Parathyroid adenoma (tissue), 2 donors: ENCODE measurements at regions not wholly inside any gene's neighbourhood (a gene's known extent, or its start where the extent isn't known, plus 50 kb on each side); places are given as distances from the start of the nearest gene placed in this dataset.

ENCODE experiments used
- H2AFZ ChIP-seq: fragments of 300-600 bp; sonication (generic); one replicate; pipeline ENCODE4 v1.7.0; 2017; ENCODE audit warnings: antibody characterized with exemption, mild to moderate bottlenecking
- H3K27ac ChIP-seq: fragments of 300-600 bp; sonication (generic); one replicate; pipeline ENCODE4 v1.7.0; 2017
- H3K27me3 ChIP-seq: fragments of 300-600 bp; sonication (generic); one replicate; pipeline ENCODE4 v1.7.0; 2017; ENCODE audit warnings: low read length; ENCODE audit not compliant: control insufficient read depth, insufficient read depth
- H3K36me3 ChIP-seq: fragments of 300-600 bp; sonication (generic); one replicate; pipeline ENCODE4 v1.7.0; 2017; ENCODE audit warnings: low read length; ENCODE audit not compliant: control insufficient read depth, insufficient read depth
- H3K4me1 ChIP-seq: fragments of 300-600 bp; sonication (generic); one replicate; pipeline ENCODE4 v1.7.0; 2017; ENCODE audit warnings: control low read depth
- H3K4me2 ChIP-seq: fragments of 300-600 bp; sonication (generic); one replicate; pipeline ENCODE4 v1.7.0; 2017; ENCODE audit warnings: low read length
- H3K4me3 ChIP-seq: fragments of 300-600 bp; sonication (generic); one replicate; pipeline ENCODE4 v1.7.0; 2017; ENCODE audit warnings: low read depth, low read length
- H3K79me2 ChIP-seq: fragments of 300-600 bp; sonication (generic); one replicate; pipeline ENCODE4 v1.7.0; 2017; ENCODE audit warnings: control low read depth
- H3K9ac ChIP-seq: fragments of 300-600 bp; sonication (generic); one replicate; pipeline ENCODE4 v1.7.0; 2017; ENCODE audit warnings: mild to moderate bottlenecking
- H3K9me3 ChIP-seq: fragments of 300-600 bp; sonication (generic); one replicate; pipeline ENCODE4 v1.7.0; 2017; ENCODE audit warnings: low read length; ENCODE audit not compliant: control insufficient read depth
- TF ChIP-seq, protein P1 (sequence below): fragments of 300-600 bp; sonication (generic); IDR thresholded peaks from one replicate; pipeline ENCODE4 v1.7.0; 2017; ENCODE audit warnings: antibody characterized with exemption, mild to moderate bottlenecking
- donor health status: primary hyperparathyroidism.

DNA sequence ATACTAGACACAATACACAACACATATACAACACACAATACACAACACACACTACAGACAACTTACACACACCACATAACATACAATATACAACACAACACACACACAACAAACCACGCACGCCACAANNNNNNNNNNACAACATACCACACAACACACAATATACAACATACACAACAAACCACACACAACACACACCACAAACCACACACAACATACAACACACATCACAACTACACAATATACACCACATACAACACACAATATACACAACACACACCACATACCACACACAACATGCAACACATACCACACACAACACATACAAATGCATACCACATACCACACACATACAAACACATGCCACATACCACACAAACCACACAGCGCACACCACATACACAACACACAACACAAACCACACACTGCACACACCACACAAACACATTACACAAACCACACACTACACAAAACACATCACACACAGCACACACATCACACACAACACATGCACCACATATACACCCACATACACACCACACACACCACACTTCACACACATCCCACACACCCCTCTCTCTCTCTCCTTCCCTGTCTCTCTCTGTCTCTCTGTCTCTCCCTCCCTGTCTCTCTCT, 108.3 kb downstream of the ETS2 start:
- no peaks in the 10 kb centered on the region for H3K36me3 ChIP-seq
- no peak overlapping the region for H3K4me3 ChIP-seq
- peak overlapping the region; percentile 99 for H3K27ac ChIP-seq
- peaks cover 68% of the 10 kb centered on the region for H3K4me1 ChIP-seq
- H3K4me2 ChIP-seq, result peak overlapping the region; percentile 81
- no peak overlapping the region for H3K9ac ChIP-seq
- peak overlapping the region; percentile 53 for H2AFZ ChIP-seq
- H3K79me2 ChIP-seq, result no peaks in the 10 kb centered on the region
- no peaks in the 10 kb centered on the region for H3K27me3 ChIP-seq
- no peaks in the 10 kb centered on the region for H3K9me3 ChIP-seq
- TF ChIP-seq, protein P1, sequence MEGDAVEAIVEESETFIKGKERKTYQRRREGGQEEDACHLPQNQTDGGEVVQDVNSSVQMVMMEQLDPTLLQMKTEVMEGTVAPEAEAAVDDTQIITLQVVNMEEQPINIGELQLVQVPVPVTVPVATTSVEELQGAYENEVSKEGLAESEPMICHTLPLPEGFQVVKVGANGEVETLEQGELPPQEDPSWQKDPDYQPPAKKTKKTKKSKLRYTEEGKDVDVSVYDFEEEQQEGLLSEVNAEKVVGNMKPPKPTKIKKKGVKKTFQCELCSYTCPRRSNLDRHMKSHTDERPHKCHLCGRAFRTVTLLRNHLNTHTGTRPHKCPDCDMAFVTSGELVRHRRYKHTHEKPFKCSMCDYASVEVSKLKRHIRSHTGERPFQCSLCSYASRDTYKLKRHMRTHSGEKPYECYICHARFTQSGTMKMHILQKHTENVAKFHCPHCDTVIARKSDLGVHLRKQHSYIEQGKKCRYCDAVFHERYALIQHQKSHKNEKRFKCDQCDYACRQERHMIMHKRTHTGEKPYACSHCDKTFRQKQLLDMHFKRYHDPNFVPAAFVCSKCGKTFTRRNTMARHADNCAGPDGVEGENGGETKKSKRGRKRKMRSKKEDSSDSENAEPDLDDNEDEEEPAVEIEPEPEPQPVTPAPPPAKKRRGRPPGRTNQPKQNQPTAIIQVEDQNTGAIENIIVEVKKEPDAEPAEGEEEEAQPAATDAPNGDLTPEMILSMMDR, result no peak

DNA sequence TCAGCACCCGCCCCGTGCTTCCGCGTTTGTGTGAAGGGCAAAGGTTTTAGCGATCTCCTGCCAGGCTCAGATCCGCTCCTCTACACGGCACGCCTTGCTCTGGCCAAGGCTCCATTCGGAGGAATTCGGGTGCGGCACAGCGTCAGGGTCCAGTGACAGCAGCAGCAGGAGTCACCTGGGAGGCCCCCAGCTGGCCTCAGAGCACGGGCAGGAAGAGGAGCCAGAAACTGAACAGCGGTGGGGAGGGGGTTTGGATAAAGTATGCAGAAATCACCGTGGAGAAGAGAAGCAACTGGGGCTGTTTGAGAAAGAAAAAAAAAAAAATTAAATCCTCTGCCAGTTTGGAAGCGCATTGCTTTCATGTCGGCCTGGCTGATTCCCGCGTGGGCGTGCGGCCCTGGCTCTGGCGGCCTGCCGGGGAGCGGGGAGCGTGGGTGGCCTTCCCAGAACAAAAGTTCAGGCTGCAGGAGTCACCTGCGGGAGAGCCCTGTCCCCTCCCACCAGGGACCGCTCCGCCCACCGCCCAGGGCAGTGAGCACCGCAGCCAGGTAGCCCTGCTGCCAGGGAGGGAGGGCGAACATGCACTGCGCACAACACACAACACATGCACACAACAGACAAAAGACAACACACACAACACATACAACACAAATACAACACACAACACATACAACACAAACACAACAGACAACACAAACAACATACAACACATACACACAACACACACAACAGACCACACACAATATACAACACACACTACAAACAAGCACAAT, 107.6 kb downstream of the ETS2 start:
- H3K9ac ChIP-seq, result no peak overlapping the region
- TF ChIP-seq, protein P1, result no peak
- H3K4me2 ChIP-seq, result peak overlapping the region; percentile 81
- H3K36me3 ChIP-seq, result no peaks in the 10 kb centered on the region
- H2AFZ ChIP-seq, result peak overlapping the region; percentile 73
- H3K27me3 ChIP-seq, result no peaks in the 10 kb centered on the region
- no peaks in the 10 kb centered on the region for H3K9me3 ChIP-seq
- no peaks in the 10 kb centered on the region for H3K79me2 ChIP-seq
- H3K4me1 ChIP-seq, result peaks cover 70% of the 10 kb centered on the region
- H3K27ac ChIP-seq, result peak overlapping the region; percentile 99
- peak overlapping the region; percentile 48 for H3K4me3 ChIP-seq

DNA sequence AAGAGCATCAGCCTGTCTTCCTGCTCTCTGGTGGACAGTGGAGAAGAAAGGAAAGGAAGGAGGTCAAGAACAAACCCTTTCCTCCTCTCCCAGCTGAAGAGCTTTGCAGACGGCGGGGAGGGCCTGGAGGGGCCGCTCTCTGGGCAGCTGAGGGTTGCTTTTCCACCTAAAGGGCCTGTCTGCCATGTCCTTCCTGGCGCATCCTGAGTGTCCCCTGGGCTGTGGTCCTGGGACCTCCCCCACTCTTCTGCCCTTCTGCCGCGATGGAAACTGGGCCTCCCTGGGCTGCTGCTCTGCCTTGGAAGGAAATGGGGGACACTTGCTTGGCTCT, 107.0 kb downstream of the ETS2 start:
- Histone ChIP-seq H3K4me3 (peak overlapping the region; percentile 48), H2AFZ (peak overlapping the region; percentile 73), H3K4me1 (peaks cover 72% of the 10 kb centered on the region), H3K27me3 (no peaks in the 10 kb centered on the region), H3K9ac (no peak overlapping the region), H3K79me2 (no peaks in the 10 kb centered on the region), H3K36me3 (no peaks in the 10 kb centered on the region), H3K4me2 (peak overlapping the region; percentile 81), H3K27ac (peak overlapping the region; percentile 99), H3K9me3 (no peaks in the 10 kb centered on the region)
- TF ChIP-seq, protein P1, result no peak

DNA sequence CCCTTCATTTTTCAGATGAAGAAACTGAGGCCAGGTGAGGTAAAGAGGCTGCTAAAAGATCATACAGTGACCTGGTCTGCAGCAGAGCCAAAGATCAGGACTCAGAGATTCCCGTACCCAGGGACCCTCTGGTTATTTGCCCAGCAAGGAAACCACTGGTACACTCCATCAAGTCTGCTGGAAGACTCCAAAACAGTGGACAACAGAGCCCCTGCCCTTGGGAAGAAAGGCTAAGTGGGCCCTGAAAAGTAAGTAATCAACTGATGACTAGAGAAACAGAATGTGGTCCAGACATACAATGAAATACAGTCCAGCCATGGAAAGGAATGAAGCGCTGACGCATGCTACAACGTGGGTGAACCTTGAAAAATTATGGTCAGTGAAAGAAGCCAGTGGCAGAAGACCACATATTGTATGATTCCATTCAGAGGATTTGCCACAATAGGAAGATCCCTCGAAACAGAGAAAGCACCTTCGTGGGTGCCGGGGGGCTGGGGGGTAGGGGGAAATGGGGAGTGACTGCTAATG, 106.4 kb downstream of the ETS2 start:
- Histone ChIP-seq H3K4me3 (no peak overlapping the region), H3K9me3 (no peaks in the 10 kb centered on the region), H2AFZ (no peak overlapping the region), H3K27ac (peak overlapping the region; percentile 99), H3K36me3 (no peaks in the 10 kb centered on the region), H3K79me2 (no peaks in the 10 kb centered on the region), H3K27me3 (no peaks in the 10 kb centered on the region), H3K9ac (no peak overlapping the region), H3K4me2 (no peak overlapping the region), H3K4me1 (peaks cover 72% of the 10 kb centered on the region)
- TF ChIP-seq, protein P1, result no peak
